NCI-H82 treated with DMSO at 0.1 percent for 48 hours (cell line): ENCODE measurements at regions not wholly inside any gene's neighbourhood (a gene's known extent, or its start where the extent isn't known, plus 50 kb on each side); places are given as distances from the start of the nearest gene placed in this dataset.
"Not testable (repeated sequence)": the region's sequence is repeated elsewhere in the genome, so short reads cannot be mapped to it uniquely, and the experiment has no call there.

Source experiments
- DNase-seq: peaks from one replicate; lab custom pipeline; 2025; ENCODE audit not compliant: unreplicated experiment; lab: John Stamatoyannopoulos, UW

GRCh38 chr14:54251356-54251755 lies 145.5 kb upstream of the CDKN3 start:
- no peak for DNase-seq

DNA sequence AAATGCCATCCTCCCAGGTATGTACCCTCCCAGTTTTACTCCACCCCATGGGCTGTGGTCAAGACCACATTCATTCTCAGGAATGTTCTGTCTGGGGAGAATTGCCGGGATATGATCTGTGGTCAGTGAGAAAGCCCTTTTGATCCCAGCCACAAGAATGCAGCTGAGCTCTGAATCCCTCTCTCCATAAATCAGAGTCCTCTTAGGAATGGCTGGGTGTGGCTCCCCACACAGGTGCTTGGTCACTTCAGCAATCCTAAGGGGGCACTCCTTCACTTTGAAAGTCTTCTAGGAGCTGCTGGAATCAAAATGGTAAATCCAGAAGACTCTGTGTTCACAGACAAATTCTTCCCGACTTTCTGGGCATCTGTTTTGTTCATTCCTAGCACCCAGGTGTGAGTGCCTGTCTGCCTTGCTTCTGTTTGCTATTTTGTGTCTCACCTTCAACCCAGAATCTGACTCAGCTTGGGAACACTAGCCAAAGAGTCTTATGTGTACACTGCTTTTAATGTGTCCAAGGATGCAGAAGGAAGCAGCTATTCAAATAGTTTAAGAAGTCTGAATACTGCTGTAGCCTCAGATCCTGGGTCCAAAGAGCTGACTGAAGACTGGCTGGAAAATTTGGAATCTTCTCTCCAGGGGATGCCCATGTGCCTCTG lies 144.6 kb upstream of the CDKN3 start:
- DNase-seq = no peak

GRCh38 chr14:54253195-54253947 lies 143.4 kb upstream of the CDKN3 start:
- no peak for DNase-seq

DNA sequence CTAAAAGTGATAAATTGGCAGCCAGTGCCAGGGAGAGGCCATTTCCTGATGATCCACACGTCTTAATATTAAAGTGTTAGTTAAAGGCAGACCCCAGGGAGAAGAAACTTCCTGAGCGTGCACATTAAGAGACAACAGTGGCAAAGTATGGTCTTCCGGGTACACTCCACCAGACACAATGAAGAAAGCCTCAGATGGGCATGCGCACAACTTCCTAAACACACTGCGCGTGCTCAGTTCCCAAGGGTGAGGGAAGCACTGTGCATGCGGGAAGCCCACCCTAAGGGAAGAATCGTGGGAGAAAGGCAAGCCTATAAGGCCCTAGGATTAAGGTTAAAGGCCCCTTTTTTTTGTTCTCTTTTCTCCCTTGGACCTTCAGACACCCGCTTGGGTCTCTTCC lies 140.7 kb upstream of the CDKN3 start:
- DNase-seq = no peak

DNA sequence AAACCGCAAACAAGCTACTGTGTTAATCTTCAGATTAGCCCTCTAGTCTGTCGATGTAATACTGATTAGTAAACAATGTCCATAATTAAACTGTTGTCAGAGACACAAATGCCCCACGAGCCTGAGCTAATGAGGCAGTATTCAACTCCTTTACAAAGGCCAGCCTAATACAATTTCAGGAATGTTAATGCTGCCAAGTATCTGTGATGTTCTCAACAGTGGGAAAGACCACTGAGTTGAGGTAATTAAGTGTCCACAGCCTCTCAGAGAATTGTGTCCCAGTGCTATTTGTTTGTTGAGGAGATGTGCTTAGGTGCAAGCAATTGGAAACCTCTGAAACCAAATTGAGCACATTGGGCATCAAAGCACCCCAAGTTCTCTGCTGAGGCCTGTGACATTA lies 139.4 kb upstream of the CDKN3 start:
- DNase-seq = peak; percentile 3

GRCh38 chr14:54258382-54258781 lies 138.4 kb upstream of the CDKN3 start:
- no peak for DNase-seq

- no peak for DNase-seq
These were observed 137.0 kb upstream of the CDKN3 start for GRCh38 chr14:54259821-54260220.

GRCh38 chr14:54261283-54261682 lies 135.5 kb upstream of the CDKN3 start:
- no peak for DNase-seq

- DNase-seq = not testable (repeated sequence)
These were observed 130.2 kb upstream of the CDKN3 start for GRCh38 chr14:54266616-54267015.

- no peak for DNase-seq
These were observed 129.6 kb upstream of the CDKN3 start for GRCh38 chr14:54267172-54267571.

DNA sequence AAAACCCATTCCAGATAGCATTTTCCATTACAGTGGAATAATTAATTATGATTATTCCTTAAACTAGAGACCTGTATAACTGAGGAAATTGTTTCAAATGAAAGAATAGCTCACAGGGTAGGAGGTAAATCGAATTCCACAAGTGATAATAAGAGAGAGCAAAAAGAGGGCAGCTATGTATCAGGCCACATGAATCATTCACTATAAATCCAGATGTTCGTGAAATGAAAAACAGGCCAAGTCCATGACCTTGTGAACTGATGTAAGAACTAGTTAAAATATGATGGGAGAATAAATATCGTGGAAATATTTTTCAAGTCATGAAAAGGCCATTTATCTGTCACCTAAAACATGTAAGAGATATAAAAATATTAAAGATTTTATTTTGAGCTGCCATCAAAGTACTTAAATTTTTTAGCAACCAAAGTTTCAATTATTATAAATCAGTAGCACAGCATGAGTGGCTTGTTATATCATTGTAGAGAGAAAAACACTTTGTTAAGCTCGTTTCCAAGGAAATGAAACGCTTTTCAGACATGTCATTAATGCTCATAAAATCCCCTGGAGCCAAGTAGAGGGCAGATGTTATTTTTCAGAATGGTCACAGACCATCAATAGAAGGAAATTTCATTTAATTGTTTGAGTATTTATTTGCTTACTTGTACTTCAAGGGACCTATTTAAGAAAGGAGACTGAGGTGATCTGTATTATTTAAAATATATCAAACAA lies 120.6 kb upstream of the CDKN3 start:
- no peak for DNase-seq

DNA sequence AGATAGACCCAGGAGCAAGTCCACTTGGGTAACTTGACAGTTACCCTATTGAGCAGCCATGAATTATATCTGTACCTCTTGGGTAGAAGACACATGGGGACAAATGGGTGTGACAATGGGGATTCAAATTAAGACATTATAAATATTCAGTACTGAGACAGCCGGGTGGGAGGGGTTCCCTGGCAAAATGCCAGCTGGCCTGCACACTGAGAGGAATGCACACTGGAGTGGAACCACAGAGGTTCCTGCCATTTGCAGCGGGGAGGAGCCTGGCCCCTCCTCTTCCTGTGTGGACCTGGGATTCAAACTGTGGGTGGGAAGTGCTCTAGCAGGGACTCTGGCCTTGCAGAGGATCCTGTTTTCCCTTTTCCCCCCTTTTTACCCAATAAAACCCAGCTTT lies 118.7 kb upstream of the CDKN3 start:
- no peak for DNase-seq

DNA sequence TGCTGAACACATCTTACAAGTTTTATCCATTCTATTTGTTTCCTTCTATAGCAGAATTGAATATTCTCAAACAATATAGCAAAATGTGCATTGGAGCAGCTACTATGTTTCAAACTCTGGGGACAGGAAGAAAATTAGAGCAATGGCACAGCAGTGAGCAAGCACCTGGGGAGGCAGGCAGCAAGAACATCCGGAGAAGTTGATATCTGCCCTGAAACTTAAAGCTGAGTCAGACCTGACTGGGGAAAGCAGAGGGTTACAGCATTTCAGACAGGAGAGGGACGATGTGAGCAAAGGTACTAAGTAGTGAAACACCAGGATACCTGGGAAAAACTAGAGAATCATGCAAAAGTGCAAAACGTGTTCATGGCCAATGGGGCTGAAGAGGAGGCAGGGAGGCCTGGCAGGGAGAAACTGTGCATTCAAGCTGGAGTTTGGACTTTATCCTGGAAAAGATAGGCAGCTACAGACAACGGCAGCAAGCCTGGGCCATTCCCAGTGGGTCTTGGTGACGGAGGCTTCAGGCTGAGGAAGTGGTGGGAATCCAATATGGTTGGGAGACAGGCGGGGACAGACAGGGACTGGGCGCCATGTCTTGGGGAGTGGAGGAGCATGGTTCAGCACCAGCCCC lies 118.0 kb upstream of the CDKN3 start:
- no peak for DNase-seq

- no peak for DNase-seq
These were observed 114.0 kb upstream of the CDKN3 start for GRCh38 chr14:54282849-54283248.

- no peak for DNase-seq
These were observed 111.8 kb upstream of the CDKN3 start for GRCh38 chr14:54285030-54285429.

- no peak for DNase-seq
These were observed 105.2 kb upstream of the CDKN3 start for GRCh38 chr14:54291491-54292191.

DNA sequence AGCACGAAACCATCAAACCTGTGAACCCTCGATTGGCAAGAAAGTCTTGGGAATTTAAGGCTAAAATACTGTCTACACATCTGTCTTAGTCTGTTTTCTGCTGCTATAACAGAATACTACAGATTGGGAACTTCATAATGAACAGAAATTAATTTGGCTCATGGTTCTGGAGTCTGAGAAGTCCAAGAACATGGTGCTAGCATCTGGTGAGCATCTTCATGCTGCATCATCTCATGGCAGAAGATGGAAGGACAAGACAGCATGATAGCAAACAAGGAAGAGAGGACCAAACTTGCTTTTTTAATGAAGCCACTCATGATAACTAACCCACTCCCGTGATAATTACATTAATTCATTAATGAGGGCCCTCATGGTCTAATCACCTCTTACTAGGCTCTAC lies 102.0 kb upstream of the CDKN3 start:
- no peak for DNase-seq

- no peak for DNase-seq
These were observed 97.1 kb upstream of the CDKN3 start for GRCh38 chr14:54299410-54300363.

- DNase-seq = peak; percentile 26
These were observed 95.9 kb upstream of the CDKN3 start for GRCh38 chr14:54300881-54301280.

DNA sequence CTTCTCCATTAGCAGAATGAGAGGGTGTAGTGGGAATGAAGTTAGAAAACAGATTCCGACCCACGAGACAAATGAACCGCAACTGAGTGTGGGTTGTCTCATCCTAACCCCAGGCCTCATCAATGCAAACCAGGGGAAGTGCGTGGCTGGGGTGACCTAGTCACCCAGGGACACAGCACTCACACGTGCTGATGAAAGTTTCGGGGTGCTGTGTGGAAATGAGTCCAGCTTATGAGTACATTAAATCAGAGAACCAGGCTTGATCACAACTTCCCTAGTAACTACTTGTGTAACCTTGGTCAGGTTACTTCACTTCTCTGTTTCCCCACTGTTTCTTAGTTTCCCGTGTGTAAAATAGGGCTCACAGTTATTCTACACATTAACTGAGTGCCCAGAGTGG lies 95.4 kb upstream of the CDKN3 start:
- no peak for DNase-seq
